ENCODE measurements at regions not wholly inside any gene's neighbourhood (a gene's known extent, or its start where the extent isn't known, plus 50 kb on each side); places are given as distances from the start of the nearest gene placed in this dataset.

GRCh38 chr1:59183749-59184317 lies 113.1 kb upstream of the FGGY start:
- no peak for TF ChIP-seq CTCF (IDR thresholded peaks at IDR 0.05)

GRCh38 chr1:59184365-59184905 lies 112.5 kb upstream of the FGGY start:
- TF ChIP-seq CTCF (IDR thresholded peaks at IDR 0.05), result no peak
- Mint-ChIP-seq H3K36me3 (ENCODE audit: low read depth) (no peaks in the 10 kb centered on the region), H3K27me3 (ENCODE audit: insufficient read depth) (no peaks in the 10 kb centered on the region; the same call in 1 of the 2 replicates), H3K4me1 (ENCODE audit: low read depth) (peaks cover 12% of the 10 kb centered on the region), H3K9me3 (no peaks in the 10 kb centered on the region), H3K27ac (no peak overlapping the region), H3K4me3 (no peak overlapping the region)
- DNase-seq, result no peak

More at GRCh38 chr1:59183749-59184317, 113.1 kb upstream of the FGGY start:
- Mint-ChIP-seq H3K9me3 (no peaks in the 10 kb centered on the region), H3K27me3 (ENCODE audit: insufficient read depth) (no peaks in the 10 kb centered on the region; the same call in 1 of the 2 replicates), H3K4me3 (no peak overlapping the region), H3K27ac (no peak overlapping the region), H3K36me3 (ENCODE audit: low read depth) (no peaks in the 10 kb centered on the region), H3K4me1 (ENCODE audit: low read depth) (peaks cover 12% of the 10 kb centered on the region)
- DNase-seq, result no peak

GRCh38 chr1:59185163-59185860 lies 111.6 kb upstream of the FGGY start:
- Mint-ChIP-seq H3K27ac (no peak overlapping the region), H3K27me3 (ENCODE audit: insufficient read depth) (no peaks in the 10 kb centered on the region; the same call in 1 of the 2 replicates), H3K4me3 (no peak overlapping the region), H3K9me3 (no peaks in the 10 kb centered on the region), H3K36me3 (ENCODE audit: low read depth) (no peaks in the 10 kb centered on the region), H3K4me1 (ENCODE audit: low read depth) (peaks cover 12% of the 10 kb centered on the region)
- no peak for TF ChIP-seq CTCF (IDR thresholded peaks at IDR 0.05)
- no peak for DNase-seq

GRCh38 chr1:59186656-59187055 lies 110.2 kb upstream of the FGGY start:
- peaks cover 12% of the 10 kb centered on the region for H3K4me1 Mint-ChIP-seq (ENCODE audit: low read depth)
- no peaks in the 10 kb centered on the region for H3K9me3 Mint-ChIP-seq
- TF ChIP-seq CTCF (IDR thresholded peaks at IDR 0.05), result peak; percentile 28; the same call in 1 of the 2 replicates
- DNase-seq, result peak; percentile 54
- no peak overlapping the region for H3K4me3 Mint-ChIP-seq
- no peaks in the 10 kb centered on the region for H3K36me3 Mint-ChIP-seq (ENCODE audit: low read depth)
- H3K27ac Mint-ChIP-seq, result peak overlapping the region; percentile 78
- H3K27me3 Mint-ChIP-seq (ENCODE audit: insufficient read depth), result no peaks in the 10 kb centered on the region; the same call in 1 of the 2 replicates

GRCh38 chr1:59188413-59189213 lies 108.3 kb upstream of the FGGY start:
- H3K4me1 Mint-ChIP-seq (ENCODE audit: low read depth), result peaks cover 12% of the 10 kb centered on the region
- DNase-seq, result no peak
- no peak overlapping the region for H3K27ac Mint-ChIP-seq
- no peaks in the 10 kb centered on the region; the same call in 1 of the 2 replicates for H3K27me3 Mint-ChIP-seq (ENCODE audit: insufficient read depth)
- H3K36me3 Mint-ChIP-seq (ENCODE audit: low read depth), result no peaks in the 10 kb centered on the region
- no peak for TF ChIP-seq CTCF (IDR thresholded peaks at IDR 0.05)
- H3K9me3 Mint-ChIP-seq, result no peaks in the 10 kb centered on the region
- H3K4me3 Mint-ChIP-seq, result no peak overlapping the region

All from HFFc6 (cell line).